ENCODE measurements at regions not wholly inside any gene's neighbourhood (a gene's known extent, or its start where the extent isn't known, plus 50 kb on each side); places are given as distances from the start of the nearest gene placed in this dataset.
A peak's percentile ranks its signal among the peaks of the same experiment; 100 is the strongest.
"Not testable (repeated sequence)": the region's sequence is repeated elsewhere in the genome, so short reads cannot be mapped to it uniquely, and the experiment has no call there.

GRCh38 chr1:172837816-172838679 is 179.1 kb downstream of the FASLG start:
- DNase-seq (ENCODE audit: low spot score), result no peak

GRCh38 chr1:172838680-172839313 is 179.9 kb downstream of the FASLG start:
- DNase-seq (ENCODE audit: low spot score), result no peak

DNA sequence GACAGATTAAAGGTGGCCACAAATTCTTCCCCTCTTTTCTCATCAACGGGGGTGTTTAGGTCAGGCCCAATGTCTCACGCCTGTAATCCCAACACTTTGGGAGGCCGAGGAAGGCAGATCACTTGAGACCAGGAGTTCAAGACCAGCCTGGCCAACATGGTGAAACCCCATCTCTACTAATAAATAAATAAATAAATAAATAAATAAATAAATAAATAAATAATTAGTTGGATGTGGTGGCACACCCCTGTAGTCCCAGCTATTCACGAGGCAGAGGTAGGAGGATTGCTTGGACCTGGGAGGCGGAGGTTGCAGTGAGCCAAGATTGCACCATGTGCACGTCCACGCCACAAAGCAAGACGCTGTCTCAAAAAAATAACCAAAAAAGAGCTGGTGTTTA is 180.7 kb downstream of the FASLG start:
- not testable (repeated sequence) for DNase-seq (ENCODE audit: low spot score)

DNA sequence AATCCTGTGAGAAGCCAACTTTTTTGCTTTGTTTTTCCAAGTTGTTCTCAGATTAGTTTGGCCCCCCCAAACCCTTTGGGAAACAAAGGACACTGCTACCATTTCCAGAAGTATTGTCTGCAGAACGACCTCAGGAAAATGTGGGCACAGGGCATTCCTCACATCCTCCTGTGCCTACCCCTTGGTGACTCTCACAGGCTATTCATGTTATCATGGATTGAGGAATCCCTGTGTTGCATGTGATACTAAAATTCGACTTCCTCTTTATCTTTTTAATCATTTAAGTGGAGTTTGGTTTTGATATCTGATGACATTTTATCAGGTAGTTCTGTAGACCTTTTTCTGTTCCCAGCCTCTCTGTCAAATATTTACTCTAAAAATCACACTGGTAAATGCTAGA is 184.5 kb downstream of the FASLG start:
- DNase-seq (ENCODE audit: low spot score), result no peak

DNA sequence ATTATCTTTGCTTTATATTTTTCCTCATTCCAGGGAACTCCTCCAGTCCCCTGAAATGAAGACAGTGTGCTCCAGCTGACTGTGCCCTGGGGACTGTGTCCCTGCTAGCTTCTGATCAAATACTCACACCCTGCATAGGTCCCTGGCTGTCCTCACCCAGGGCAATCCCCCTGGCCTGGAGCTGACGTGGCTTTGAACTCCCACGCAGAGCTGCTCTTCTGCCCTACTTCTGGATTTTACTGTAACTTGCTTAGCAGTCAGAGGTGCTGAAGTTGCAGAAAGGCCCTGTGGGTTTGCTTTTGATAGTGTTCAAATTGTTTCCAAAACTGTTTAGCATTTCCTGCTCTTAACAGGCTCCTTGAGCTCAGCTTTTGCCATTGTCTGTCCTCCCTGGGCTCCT is 186.5 kb downstream of the FASLG start:
- peak; percentile 20 for DNase-seq (ENCODE audit: low spot score)

GRCh38 chr1:172845865-172846264 is 187.0 kb downstream of the FASLG start:
- DNase-seq (ENCODE audit: low spot score), result no peak

GRCh38 chr1:172847814-172848213 is 188.9 kb downstream of the FASLG start:
- not testable (repeated sequence) for DNase-seq (ENCODE audit: low spot score)

DNA sequence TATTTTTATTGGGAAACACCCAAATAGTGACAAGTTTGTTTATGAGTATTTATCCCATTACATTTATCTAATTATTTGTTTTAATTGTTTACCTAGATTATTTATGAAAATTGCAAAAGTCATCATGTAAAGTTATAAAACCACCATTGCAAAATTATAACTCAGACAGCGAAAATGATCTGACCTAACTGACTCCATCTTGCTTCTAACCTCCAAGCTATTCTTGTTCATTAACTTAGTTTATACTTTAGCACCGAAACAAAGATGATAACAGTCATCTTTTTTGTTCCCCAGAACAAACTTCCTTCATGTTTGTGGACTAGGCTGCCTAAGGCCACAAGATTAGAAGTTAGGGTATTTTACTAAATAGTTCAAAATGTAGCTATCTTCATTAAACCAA is 190.8 kb downstream of the FASLG start:
- no peak for DNase-seq (ENCODE audit: low spot score)

GRCh38 chr1:172851077-172851476 is 192.2 kb downstream of the FASLG start:
- DNase-seq (ENCODE audit: low spot score), result no peak

DNA sequence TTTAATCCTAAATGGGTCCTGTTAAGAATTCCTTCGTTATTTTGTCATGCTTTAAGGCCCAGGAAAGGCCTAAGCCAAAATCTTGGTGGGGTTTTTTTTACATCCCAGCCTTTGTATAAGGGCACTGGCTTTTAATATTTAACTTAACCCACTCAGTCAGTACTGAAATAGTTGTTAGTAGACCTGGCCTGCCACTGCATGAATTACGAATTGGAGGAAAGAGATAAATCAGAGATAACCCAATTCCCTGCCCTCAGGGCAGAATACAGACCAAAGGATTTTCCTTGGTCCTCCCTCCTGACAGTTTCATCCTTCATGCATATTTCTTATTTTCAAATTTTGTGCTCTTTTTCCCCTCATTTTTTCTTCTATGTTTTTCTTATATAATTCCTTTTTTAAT is 193.0 kb downstream of the FASLG start:
- no peak for DNase-seq (ENCODE audit: low spot score)

DNA sequence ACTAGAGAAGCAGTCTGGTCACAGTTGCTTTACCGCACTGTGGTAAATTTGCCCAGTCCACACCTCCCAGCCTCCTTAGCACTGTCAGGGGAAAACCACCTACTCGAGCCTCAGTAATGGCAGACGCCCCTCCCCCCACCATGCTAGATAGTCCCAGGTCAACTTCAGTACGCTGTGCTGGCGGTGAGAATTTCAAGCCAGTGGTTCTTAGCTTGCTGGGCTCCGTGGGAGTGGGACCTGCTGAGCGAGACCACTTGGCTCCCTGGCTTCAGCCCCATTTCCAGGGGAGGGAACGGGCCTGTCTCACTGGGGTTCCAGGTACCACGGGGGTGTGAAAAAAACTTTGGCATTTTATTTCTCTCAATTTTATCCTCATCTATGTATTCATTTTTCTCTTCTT is 194.8 kb downstream of the TNFSF18 start:
- DNase-seq (ENCODE audit: low spot score), result not testable (repeated sequence)

GRCh38 chr1:172863031-172863430 is 187.7 kb downstream of the TNFSF18 start:
- no peak for DNase-seq (ENCODE audit: low spot score)

- DNase-seq (ENCODE audit: low spot score), result no peak
These were observed 183.4 kb downstream of the TNFSF18 start for GRCh38 chr1:172867216-172867818.

DNA sequence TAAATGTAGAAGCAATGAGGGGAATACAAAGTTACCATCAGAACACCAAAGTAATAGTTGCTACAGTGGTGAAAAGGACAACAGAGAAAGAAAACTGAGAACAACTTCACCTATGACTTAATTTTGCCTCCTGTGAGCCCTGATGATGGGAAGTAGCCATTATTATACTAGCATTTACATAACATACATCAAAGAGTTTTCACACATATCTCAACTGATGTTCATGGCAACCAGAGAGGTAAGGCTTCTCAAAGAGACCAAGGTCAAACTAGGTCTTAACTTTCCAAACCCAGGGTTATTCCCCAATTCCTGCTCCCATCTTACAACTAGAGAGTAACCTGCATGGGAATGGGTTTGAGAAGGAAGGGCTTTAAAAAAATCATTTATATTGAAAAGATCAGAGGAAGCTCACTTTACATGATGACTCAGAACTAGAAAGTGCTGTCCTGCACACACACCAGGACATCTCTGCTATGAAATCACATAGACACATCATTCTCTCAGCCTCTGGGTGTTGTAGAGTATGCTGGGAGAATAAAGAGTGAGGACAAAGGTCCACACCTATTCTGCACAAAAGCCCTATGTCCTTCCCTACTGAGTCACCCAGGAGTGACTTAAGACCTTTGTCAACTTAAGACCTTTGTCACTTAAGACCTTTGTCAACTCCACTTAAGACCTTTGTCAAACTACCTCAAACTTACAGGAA is 179.7 kb downstream of the TNFSF18 start:
- no peak for DNase-seq (ENCODE audit: low spot score)

GRCh38 chr1:172874950-172875349 is 175.8 kb downstream of the TNFSF18 start:
- no peak for DNase-seq (ENCODE audit: low spot score)

DNA sequence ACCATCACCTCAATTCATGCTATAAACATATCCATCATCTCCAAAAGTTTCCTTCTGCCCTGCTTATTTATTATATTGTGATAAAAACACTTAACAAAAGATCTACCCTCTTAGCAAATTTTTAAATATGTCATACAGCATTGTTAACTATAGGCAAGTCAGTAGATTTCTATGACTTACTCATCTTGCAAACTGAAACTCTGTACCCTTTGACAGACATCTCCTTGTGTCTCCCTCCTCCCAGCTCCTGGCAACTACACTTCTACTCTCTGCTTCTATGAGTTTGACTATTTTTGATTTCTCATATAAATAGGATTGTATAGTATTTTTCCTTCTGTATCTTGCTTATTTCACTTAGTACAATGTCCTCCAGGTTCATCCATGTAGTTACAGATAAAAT is 174.8 kb downstream of the TNFSF18 start:
- no peak for DNase-seq (ENCODE audit: low spot score)

- DNase-seq (ENCODE audit: low spot score), result no peak
These were observed 168.4 kb downstream of the TNFSF18 start for GRCh38 chr1:172882385-172882784.

GRCh38 chr1:172882791-172883386 is 167.9 kb downstream of the TNFSF18 start:
- DNase-seq (ENCODE audit: low spot score), result no peak

- DNase-seq (ENCODE audit: low spot score), result no peak
These were observed 167.4 kb downstream of the TNFSF18 start for GRCh38 chr1:172883387-172883791.

GRCh38 chr1:172883844-172884243 is 166.9 kb downstream of the TNFSF18 start:
- no peak for DNase-seq (ENCODE audit: low spot score)

DNA sequence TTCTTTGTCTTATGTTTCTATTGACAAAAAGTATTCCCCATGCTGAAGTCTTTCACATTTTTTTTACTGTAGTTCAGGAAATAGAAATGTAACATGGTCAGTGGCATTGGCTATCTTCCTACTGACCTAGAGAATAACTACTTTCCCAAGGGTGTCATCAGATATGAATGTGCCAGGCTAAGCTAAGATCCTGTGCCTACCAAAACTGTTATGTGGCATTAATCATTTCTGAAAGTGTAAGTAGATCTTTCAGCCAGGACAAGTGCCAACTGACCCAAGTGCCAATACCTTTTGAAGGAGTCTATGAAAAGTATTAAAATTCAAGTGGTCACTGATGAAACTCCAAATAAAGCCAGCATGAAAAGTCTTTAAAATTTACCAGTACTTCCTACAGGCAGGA is 165.3 kb downstream of the TNFSF18 start:
- DNase-seq (ENCODE audit: low spot score), result no peak

DNA sequence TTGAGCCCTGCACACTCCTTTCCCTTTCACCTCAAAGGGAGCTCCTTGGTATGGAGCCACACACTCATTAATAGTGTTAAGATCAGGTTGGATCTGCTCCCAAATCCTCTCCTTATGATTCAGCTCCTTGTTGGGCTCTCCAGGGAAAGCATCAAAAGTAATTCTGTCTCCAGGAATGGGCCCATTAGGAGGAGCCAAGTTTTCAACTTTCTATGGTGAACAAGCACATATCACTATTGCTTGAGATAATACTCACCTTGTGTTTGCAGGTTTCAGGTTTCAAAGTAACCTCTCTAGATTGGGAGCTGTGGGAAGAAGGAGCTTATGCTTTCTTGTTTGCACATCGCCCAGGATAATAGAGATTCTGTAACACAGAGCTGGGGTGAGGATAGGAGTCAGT is 164.8 kb downstream of the TNFSF18 start:
- DNase-seq (ENCODE audit: low spot score), result no peak
